ENCODE measurements at regions not wholly inside any gene's neighbourhood (a gene's known extent, or its start where the extent isn't known, plus 50 kb on each side); places are given as distances from the start of the nearest gene placed in this dataset.

GRCh38 chr5:160979385-160979784, 127.4 kb upstream of the ATP10B start:
- TF ChIP-seq EZH2 (IDR thresholded peaks at IDR 0.05): no peak
- TF ChIP-seq, protein P1, sequence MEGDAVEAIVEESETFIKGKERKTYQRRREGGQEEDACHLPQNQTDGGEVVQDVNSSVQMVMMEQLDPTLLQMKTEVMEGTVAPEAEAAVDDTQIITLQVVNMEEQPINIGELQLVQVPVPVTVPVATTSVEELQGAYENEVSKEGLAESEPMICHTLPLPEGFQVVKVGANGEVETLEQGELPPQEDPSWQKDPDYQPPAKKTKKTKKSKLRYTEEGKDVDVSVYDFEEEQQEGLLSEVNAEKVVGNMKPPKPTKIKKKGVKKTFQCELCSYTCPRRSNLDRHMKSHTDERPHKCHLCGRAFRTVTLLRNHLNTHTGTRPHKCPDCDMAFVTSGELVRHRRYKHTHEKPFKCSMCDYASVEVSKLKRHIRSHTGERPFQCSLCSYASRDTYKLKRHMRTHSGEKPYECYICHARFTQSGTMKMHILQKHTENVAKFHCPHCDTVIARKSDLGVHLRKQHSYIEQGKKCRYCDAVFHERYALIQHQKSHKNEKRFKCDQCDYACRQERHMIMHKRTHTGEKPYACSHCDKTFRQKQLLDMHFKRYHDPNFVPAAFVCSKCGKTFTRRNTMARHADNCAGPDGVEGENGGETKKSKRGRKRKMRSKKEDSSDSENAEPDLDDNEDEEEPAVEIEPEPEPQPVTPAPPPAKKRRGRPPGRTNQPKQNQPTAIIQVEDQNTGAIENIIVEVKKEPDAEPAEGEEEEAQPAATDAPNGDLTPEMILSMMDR (IDR thresholded peaks at IDR 0.05 in 2 of 3, conservative IDR thresholded peaks at IDR 0.05 in 1 of 3; ENCODE audit: borderline replicate concordance in 1 of 3, insufficient read depth in 1 of 3, low read depth in 2 of 3, low read length in 2 of 3): no peak
- TF ChIP-seq, protein P2, sequence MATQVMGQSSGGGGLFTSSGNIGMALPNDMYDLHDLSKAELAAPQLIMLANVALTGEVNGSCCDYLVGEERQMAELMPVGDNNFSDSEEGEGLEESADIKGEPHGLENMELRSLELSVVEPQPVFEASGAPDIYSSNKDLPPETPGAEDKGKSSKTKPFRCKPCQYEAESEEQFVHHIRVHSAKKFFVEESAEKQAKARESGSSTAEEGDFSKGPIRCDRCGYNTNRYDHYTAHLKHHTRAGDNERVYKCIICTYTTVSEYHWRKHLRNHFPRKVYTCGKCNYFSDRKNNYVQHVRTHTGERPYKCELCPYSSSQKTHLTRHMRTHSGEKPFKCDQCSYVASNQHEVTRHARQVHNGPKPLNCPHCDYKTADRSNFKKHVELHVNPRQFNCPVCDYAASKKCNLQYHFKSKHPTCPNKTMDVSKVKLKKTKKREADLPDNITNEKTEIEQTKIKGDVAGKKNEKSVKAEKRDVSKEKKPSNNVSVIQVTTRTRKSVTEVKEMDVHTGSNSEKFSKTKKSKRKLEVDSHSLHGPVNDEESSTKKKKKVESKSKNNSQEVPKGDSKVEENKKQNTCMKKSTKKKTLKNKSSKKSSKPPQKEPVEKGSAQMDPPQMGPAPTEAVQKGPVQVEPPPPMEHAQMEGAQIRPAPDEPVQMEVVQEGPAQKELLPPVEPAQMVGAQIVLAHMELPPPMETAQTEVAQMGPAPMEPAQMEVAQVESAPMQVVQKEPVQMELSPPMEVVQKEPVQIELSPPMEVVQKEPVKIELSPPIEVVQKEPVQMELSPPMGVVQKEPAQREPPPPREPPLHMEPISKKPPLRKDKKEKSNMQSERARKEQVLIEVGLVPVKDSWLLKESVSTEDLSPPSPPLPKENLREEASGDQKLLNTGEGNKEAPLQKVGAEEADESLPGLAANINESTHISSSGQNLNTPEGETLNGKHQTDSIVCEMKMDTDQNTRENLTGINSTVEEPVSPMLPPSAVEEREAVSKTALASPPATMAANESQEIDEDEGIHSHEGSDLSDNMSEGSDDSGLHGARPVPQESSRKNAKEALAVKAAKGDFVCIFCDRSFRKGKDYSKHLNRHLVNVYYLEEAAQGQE (IDR thresholded peaks at IDR 0.05; ENCODE audit: low read depth): no peak
- TF ChIP-seq POLR2A (IDR thresholded peaks at IDR 0.05; ENCODE audit: borderline replicate concordance, extremely low read depth, insufficient read depth, insufficient read length): no peak
- TF ChIP-seq MAX (IDR thresholded peaks at IDR 0.05): no peak
- no peak for TF ChIP-seq ZNF274 (IDR thresholded peaks at IDR 0.05; ENCODE audit: low read depth, low read length)
- no peak for TF ChIP-seq RAD21 (IDR thresholded peaks at IDR 0.05; ENCODE audit: low read depth)
- TF ChIP-seq EGR1 (IDR thresholded peaks at IDR 0.05; ENCODE audit: low read depth): no peak
- no peak for TF ChIP-seq JUND (IDR thresholded peaks at IDR 0.05)
- no peak for TF ChIP-seq POLR2AphosphoS5 (IDR thresholded peaks at IDR 0.05; ENCODE audit: low read depth, low read length)

Data from HCT116 (cell line).